ENCODE measurements at regions not wholly inside any gene's neighbourhood (a gene's known extent, or its start where the extent isn't known, plus 50 kb on each side); places are given as distances from the start of the nearest gene placed in this dataset.

- Histone ChIP-seq H3K27me3 (replicated peaks; ENCODE audit: insufficient read depth) (no peaks in the 10 kb centered on the region), H3K4me1 (replicated peaks) (no peaks in the 10 kb centered on the region), H3K36me3 (no peaks in the 10 kb centered on the region), H3K9me3 (no peaks in the 10 kb centered on the region), H3K27ac (no peak overlapping the region), H3K4me3 (no peak overlapping the region)
- WGBS = 98% methylated on average over 1 of the region's 1 CpG
- intact Hi-C loops (cut with DNase I) = no loop called here
- TF ChIP-seq POLR2A (IDR thresholded peaks at IDR 0.05) (no peak), POLR2AphosphoS5 (IDR thresholded peaks at IDR 0.05) (no peak)
- TF ChIP-seq, protein P1, sequence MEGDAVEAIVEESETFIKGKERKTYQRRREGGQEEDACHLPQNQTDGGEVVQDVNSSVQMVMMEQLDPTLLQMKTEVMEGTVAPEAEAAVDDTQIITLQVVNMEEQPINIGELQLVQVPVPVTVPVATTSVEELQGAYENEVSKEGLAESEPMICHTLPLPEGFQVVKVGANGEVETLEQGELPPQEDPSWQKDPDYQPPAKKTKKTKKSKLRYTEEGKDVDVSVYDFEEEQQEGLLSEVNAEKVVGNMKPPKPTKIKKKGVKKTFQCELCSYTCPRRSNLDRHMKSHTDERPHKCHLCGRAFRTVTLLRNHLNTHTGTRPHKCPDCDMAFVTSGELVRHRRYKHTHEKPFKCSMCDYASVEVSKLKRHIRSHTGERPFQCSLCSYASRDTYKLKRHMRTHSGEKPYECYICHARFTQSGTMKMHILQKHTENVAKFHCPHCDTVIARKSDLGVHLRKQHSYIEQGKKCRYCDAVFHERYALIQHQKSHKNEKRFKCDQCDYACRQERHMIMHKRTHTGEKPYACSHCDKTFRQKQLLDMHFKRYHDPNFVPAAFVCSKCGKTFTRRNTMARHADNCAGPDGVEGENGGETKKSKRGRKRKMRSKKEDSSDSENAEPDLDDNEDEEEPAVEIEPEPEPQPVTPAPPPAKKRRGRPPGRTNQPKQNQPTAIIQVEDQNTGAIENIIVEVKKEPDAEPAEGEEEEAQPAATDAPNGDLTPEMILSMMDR (IDR thresholded peaks at IDR 0.05) = no peak
- DNase-seq (ENCODE audit: low spot score) = no peak
Observed at GRCh38 chr5:120380644-120381043, 83.5 kb upstream of the PRR16 start.

DNA sequence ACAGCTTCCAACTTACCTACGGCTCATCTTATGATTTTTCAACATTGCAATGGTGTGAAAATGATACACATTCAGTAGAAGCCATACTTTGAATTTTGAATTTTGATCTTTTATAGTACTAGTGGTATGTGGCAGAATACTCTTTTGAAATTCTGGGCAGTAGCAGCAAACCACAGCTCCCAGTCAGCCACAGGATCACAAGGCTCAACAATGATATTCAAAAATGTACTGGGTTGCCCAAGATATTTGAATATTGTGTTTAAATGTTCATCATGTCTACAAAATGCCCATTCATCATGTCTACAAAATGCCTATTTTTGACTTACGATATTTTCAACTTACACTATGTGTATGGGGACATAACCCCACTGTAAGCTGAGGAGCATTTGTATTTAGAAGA is 81.3 kb upstream of the PRR16 start:
- intact Hi-C loops (cut with DNase I) = no loop called here
- Histone ChIP-seq H3K36me3 (no peaks in the 10 kb centered on the region), H3K27me3 (replicated peaks; ENCODE audit: insufficient read depth) (no peaks in the 10 kb centered on the region), H3K4me3 (no peak overlapping the region), H3K9me3 (no peaks in the 10 kb centered on the region), H3K27ac (no peak overlapping the region), H3K4me1 (replicated peaks) (no peaks in the 10 kb centered on the region)
- TF ChIP-seq POLR2A (IDR thresholded peaks at IDR 0.05) (no peak), POLR2AphosphoS5 (IDR thresholded peaks at IDR 0.05) (no peak)
- TF ChIP-seq, protein P1 (IDR thresholded peaks at IDR 0.05) = no peak
- WGBS = 92% methylated on average over 2 of the region's 2 CpGs
- DNase-seq (ENCODE audit: low spot score) = no peak

GRCh38 chr5:120386981-120387380 is 77.1 kb upstream of the PRR16 start:
- no peaks in the 10 kb centered on the region for H3K27me3 ChIP-seq (replicated peaks; ENCODE audit: insufficient read depth)
- intact Hi-C loops (cut with DNase I) = no loop called here
- DNase-seq (ENCODE audit: low spot score) = no peak
- no peak overlapping the region for H3K4me3 ChIP-seq
- H3K36me3 ChIP-seq = no peaks in the 10 kb centered on the region
- TF ChIP-seq POLR2A (IDR thresholded peaks at IDR 0.05) (no peak), POLR2AphosphoS5 (IDR thresholded peaks at IDR 0.05) (no peak)
- TF ChIP-seq, protein P1 (IDR thresholded peaks at IDR 0.05) = no peak
- no peak overlapping the region for H3K27ac ChIP-seq
- no peaks in the 10 kb centered on the region for H3K9me3 ChIP-seq
- H3K4me1 ChIP-seq (replicated peaks) = no peaks in the 10 kb centered on the region

DNA sequence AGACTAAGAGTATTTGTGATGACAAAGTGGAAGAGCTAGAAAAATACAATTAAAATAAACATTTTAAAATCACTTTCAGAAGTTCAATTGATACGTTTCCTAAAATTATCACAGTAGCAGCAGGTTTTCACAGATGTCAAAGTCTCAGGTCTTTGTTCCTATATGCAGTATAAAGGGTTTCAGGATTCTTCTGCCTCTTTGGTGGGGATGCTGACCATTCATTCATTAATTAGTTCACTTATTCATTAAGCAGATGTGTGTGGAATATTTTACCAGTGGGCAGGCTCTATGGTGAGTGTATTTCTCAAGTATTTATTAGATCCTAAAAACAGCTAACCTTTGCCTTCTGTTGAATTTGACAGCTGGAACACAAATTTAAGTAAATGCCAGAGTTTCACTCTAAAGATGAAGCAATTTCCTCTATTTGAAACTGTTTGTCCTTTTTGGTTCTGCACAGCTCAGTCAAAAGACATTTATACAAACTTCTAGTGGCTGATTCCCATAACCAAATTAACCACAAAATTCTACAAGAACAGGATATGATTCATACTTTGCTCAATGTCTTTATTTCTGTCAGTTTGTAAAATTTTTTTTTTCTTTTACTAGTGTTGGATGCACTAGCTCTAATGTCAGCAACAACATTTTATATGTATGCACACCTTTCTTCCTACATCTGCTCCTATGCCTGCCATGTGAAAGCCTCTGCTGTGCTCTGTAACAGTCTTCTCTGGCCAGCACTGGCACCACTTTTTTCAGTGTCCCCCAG is 75.9 kb upstream of the PRR16 start:
- DNase-seq (ENCODE audit: low spot score) = no peak
- Histone ChIP-seq H3K4me1 (replicated peaks) (no peaks in the 10 kb centered on the region), H3K36me3 (no peaks in the 10 kb centered on the region), H3K27ac (no peak overlapping the region), H3K9me3 (no peaks in the 10 kb centered on the region), H3K27me3 (replicated peaks; ENCODE audit: insufficient read depth) (no peaks in the 10 kb centered on the region), H3K4me3 (no peak overlapping the region)
- TF ChIP-seq POLR2AphosphoS5 (IDR thresholded peaks at IDR 0.05) = peak; percentile 8
- TF ChIP-seq, protein P1 (IDR thresholded peaks at IDR 0.05) = no peak
- intact Hi-C loops (cut with DNase I) = no loop called here
- WGBS = 75% methylated on average over 1 of the region's 1 CpG

DNA sequence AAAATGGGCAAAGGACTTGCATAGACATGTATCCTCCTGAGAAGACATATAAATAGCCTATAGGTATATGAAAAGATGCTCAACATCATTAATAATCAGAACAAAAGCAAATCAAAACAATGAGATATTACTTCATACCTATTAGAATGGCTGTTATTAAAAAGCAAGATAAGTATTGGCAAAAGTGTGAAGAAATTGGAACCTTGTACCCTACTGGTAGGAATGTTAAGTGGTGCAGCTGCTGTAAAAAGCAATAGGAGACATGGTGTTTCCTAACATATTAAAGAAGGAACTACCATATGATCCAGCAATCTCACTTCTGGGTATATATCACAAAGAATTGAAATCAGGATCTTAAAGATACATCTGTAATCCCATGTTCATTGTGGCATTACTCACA is 69.8 kb upstream of the PRR16 start:
- TF ChIP-seq POLR2A (IDR thresholded peaks at IDR 0.05) (no peak), POLR2AphosphoS5 (IDR thresholded peaks at IDR 0.05) (no peak)
- TF ChIP-seq, protein P1 (IDR thresholded peaks at IDR 0.05) = no peak
- Histone ChIP-seq H3K27ac (no peak overlapping the region), H3K4me3 (no peak overlapping the region), H3K9me3 (no peaks in the 10 kb centered on the region), H3K27me3 (replicated peaks; ENCODE audit: insufficient read depth) (no peaks in the 10 kb centered on the region), H3K36me3 (no peaks in the 10 kb centered on the region), H3K4me1 (replicated peaks) (no peaks in the 10 kb centered on the region)
- DNase-seq (ENCODE audit: low spot score) = no peak
- intact Hi-C loops (cut with DNase I) = no loop called here
